ENCODE measurements at regions not wholly inside any gene's neighbourhood (a gene's known extent, or its start where the extent isn't known, plus 50 kb on each side); places are given as distances from the start of the nearest gene placed in this dataset.
"Not testable (repeated sequence)": the region's sequence is repeated elsewhere in the genome, so short reads cannot be mapped to it uniquely, and the experiment has no call there.

- DNase-seq (ENCODE audit: low read depth in 2 of 2), result no peak
Measured at GRCh38 chr5:82894716-82895115, 182.5 kb downstream of the TMEM167A start.

DNA sequence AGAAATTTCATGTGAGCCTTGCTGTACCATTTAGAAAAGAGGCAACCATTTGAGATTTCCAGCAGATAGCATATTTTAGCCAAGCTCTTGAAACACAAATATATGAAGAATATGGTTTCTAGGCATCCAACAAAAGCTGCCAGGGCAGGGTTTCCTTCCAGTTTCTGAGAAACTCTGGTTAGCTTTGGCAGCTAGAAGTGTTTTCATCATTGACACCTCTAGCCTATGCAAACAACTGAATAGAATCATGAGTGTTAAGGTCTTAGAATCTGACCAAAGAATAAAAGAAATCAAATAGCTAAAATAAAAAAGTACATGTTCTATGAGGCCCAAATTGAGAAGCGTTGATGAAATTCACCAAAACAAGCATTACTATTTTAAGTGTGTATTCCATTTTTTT is 188.1 kb downstream of the TMEM167A start:
- no peak for DNase-seq (ENCODE audit: low read depth in 2 of 2)

- DNase-seq (ENCODE audit: low read depth in 2 of 2), result no peak
Measured at GRCh38 chr5:82886911-82887310, 190.3 kb downstream of the TMEM167A start.

DNA sequence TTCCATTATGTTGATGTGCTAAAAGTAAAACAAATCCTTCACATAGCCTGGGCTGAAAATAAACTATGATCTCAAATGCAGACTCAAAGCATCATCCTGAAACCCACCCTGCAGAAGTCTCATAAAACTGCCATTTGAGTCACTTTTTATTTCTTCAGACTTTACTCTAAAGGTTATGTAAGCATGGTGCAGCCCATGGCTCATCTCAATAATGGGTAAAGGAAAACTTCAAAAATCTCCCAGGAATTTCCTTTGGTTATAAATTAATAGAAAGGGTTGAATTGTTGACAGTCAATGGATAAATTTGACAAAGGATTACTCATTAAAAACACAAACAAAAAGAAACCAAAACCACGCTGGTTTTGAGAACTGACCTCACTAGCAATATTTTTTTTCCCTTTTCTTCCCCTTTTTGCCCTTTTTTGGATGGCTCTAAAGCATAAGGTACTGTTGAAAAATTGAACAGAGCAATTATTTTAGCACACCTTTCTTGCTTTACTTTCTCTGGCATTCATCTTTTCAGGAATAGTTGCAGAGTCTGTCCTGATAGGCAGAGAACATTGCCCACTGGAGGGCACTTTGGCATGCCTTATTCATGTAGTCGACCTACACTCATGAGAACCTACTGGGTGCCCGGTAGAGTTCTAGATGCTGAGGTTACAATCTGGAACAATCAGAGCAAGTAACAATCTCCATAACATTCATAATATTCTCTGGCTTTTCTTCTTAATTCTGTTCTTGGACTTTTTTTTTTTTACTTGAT is 191.4 kb downstream of the TMEM167A start:
- DNase-seq (ENCODE audit: low read depth in 2 of 2), result no peak

GRCh38 chr5:82884821-82885471 is 192.2 kb downstream of the TMEM167A start:
- DNase-seq (ENCODE audit: low read depth in 2 of 2), result no peak

GRCh38 chr5:82882316-82882715 is 194.9 kb downstream of the TMEM167A start:
- no peak for DNase-seq (ENCODE audit: low read depth in 2 of 2)

DNA sequence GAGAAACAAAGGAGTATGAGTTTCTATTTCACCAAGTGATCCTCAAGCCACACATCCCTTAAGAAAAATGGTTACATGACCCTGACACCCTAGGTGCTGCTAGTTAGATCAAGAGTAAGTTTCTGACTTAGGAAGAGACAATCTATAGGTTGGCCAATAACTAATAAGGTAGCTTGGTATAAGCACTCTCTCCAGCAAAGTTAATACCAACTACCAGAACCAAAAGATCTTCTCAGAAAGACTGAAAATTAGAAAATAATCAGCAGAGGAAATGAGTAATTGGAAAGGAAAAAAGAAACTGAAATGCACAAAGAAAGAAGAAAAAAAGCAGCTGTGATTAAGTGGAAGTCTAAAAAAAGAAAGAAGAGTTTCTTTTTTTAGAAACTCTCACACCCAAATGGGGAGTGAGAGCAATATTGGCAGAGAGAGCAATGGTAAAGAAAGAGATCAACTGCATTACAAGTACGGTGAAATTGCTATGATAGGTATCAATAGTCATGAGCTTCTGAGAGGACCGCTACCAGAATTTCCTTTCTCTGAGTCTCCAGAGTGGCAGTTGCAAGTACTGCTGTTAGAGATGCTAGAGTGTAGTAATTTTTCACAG is 195.5 kb downstream of the TMEM167A start:
- no peak for DNase-seq (ENCODE audit: low read depth in 2 of 2)

GRCh38 chr5:82879089-82879488 is 198.1 kb downstream of the TMEM167A start:
- DNase-seq (ENCODE audit: low read depth in 2 of 2), result no peak

DNA sequence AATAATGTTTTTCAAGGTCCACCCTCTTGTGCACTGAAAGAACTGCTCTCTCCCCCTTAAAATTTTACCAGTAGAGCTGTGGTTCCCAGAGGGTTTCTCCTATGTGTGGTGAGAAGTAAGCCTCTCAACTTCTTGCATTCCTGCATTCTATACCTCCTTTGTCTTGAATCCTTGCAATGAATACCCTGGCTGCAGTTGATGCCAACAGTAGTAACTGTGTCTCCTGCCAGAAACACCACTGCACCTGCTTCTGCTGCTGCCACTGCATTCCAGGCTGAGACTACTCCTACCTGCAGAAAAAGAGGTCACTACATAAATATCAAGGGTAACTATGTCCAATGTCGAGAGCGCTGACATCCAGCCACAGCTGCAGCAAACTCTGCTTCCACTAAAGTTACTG is 203.7 kb downstream of the TMEM167A start:
- no peak for DNase-seq (ENCODE audit: low read depth in 2 of 2)

GRCh38 chr5:82872321-82873288 is 204.6 kb downstream of the TMEM167A start:
- DNase-seq (ENCODE audit: low read depth in 2 of 2), result not testable (repeated sequence)

GRCh38 chr5:82865625-82866024 is 211.6 kb downstream of the TMEM167A start:
- no peak for DNase-seq (ENCODE audit: low read depth in 2 of 2)

DNA sequence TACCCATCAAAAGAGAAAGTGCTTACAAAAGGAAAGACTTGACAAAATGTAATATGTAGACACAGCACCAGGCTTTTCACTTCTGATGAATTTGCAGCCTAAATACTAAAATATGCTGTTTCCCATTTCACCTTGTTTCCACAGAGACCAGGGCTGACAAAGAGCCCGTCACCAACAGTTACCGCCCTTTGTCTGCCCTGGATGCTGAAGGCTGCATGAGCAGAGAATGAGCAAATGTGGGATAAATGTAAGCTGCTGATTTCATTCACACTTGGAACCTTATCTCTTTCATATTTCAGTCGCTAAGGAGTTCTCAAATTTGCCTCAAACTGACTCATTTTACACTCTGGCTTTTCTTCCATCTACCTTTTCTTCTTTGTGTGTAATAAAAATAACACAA is 213.9 kb downstream of the TMEM167A start:
- DNase-seq (ENCODE audit: low read depth in 2 of 2), result no peak

- no peak for DNase-seq (ENCODE audit: low read depth in 2 of 2)
Measured at GRCh38 chr5:82862711-82863110, 214.5 kb downstream of the TMEM167A start.

GRCh38 chr5:82862261-82862660 is 214.9 kb downstream of the TMEM167A start:
- no peak for DNase-seq (ENCODE audit: low read depth in 2 of 2)

DNA sequence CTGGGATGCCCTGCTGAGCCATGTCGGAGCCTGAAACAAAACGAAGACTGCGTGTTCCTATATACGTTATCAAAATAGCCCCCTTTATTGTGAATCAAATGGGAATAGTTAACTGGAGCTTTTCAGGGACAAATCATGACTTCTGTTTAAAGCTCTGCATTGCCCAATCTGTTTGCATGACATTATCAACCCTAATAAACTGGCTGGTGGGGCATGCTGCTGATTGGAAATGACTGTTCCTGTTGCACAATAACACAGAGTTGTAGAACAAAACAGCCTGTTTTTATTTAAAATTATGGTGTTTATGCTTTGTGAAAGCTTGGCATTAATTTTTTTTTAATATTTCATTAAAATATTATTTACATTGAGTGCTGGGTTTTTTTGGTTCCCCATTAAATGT is 215.5 kb downstream of the TMEM167A start:
- no peak for DNase-seq (ENCODE audit: low read depth in 2 of 2)

GRCh38 chr5:82859451-82860140 is 217.6 kb downstream of the TMEM167A start:
- no peak for DNase-seq (ENCODE audit: low read depth in 2 of 2)

GRCh38 chr5:82858151-82859025 is 218.8 kb downstream of the TMEM167A start:
- no peak for DNase-seq (ENCODE audit: low read depth in 2 of 2)

GRCh38 chr5:82855893-82856550 is 221.2 kb downstream of the TMEM167A start:
- DNase-seq (ENCODE audit: low read depth in 2 of 2), result no peak

- DNase-seq (ENCODE audit: low read depth in 2 of 2), result no peak
Measured at GRCh38 chr5:82854956-82855355, 222.2 kb downstream of the TMEM167A start.

DNA sequence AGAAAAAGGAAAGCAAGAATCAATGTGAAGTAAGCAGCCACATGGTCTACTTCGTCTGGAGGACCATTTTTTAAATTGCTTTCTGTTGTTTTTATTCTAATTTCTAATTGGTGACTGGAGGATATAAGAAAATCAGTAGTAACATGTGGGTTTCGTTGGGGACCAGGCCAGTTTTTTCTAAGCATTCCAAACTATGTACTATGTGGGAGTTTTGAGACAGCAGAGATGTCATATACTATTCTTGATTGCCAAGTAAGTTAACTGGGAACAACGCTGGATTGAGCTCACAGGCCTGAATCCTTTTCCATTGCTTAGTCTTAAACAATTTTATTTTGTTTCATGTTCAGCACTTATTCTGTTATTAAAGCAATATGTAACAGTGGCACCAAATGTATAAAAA is 225.7 kb downstream of the TMEM167A start:
- no peak for DNase-seq (ENCODE audit: low read depth in 2 of 2)
